H1 (cell line): ENCODE measurements at regions not wholly inside any gene's neighbourhood (a gene's known extent, or its start where the extent isn't known, plus 50 kb on each side); places are given as distances from the start of the nearest gene placed in this dataset.

Source experiments
- CTCF ChIA-PET: fragments of 300-600 bp; sonication (Branson Sonifier 250); formaldehyde crosslinking; loops from one replicate; lab custom pipeline; 2021; ENCODE audit not compliant: partially characterized antibody; lab: Charles Lee
- POLR2A ChIA-PET: fragments of 300-600 bp; sonication (Branson Sonifier 250); formaldehyde crosslinking; loops from one replicate; lab custom pipeline; 2021; ENCODE audit warnings: inconsistent platforms; ENCODE audit not compliant: partially characterized antibody; lab: Charles Lee
- DNase-seq, 2 experiments: peaks; one replicate each; pipeline versions ENCODE4 v3.0.0 to v3.0.0-alpha.2; 2010 to 2022; ENCODE audit warnings: low spot score in 2 of 2, low read depth in 1 of 2, mixed read lengths in 1 of 2
- FAIRE-seq: peaks from 2 replicates; lab custom pipeline; 2011; peaks lifted over from hg19 to GRCh38; lab: Jason Lieb, UNC
- H2AFZ ChIP-seq: 2 replicates; pipeline ENCODE4 v1.8.1; 2012; ENCODE audit warnings: low read length, inconsistent platforms
- H2AK5ac ChIP-seq: 2 replicates; pipeline ENCODE4 v1.6.1; 2013; ENCODE audit warnings: low read depth, low read length
- H2BK120ac ChIP-seq: replicated peaks from 2 replicates; pipeline ENCODE3; 2013; ENCODE audit warnings: low read depth, low read length, inconsistent platforms
- H2BK12ac ChIP-seq: 2 replicates; pipeline ENCODE4 v1.6.1; 2013; ENCODE audit warnings: low read depth, low read length
- H2BK15ac ChIP-seq: 2 replicates; pipeline ENCODE4 v1.6.1; 2013; ENCODE audit warnings: low read length
- H2BK20ac ChIP-seq: 2 replicates; pipeline ENCODE4 v1.6.1; 2013; ENCODE audit warnings: low read length
- H2BK5ac ChIP-seq: 2 replicates; pipeline ENCODE4 v1.6.1; 2013; ENCODE audit warnings: low read depth, low read length
- H3K14ac ChIP-seq: 2 replicates; pipeline ENCODE4 v1.6.1; 2013; ENCODE audit warnings: inconsistent platforms; ENCODE audit not compliant: insufficient read length
- H3K18ac ChIP-seq: 2 replicates; pipeline ENCODE4 v1.6.1; 2013; ENCODE audit warnings: low read length; ENCODE audit errors: extremely low read depth
- H3K23ac ChIP-seq: 2 replicates; pipeline ENCODE4 v1.6.1; 2013; ENCODE audit warnings: inconsistent platforms; ENCODE audit not compliant: insufficient read length
- H3K23me2 ChIP-seq: 2 replicates; pipeline ENCODE4 v1.6.1; 2013; ENCODE audit warnings: low read depth, low read length
- H3K27ac ChIP-seq: 2 replicates; pipeline ENCODE4 v1.6.1; 2011; ENCODE audit warnings: low read depth, low read length, inconsistent platforms
- H3K27me3 ChIP-seq, 4 experiments: replicated peaks in 1 of 4; 1 replicate in 1 of 4; 2 replicates in 3 of 4; pipeline versions ENCODE4 v1.6.1 to v1.8.1; 2011 to 2013; ENCODE audit warnings: low read length in 3 of 4, mild to moderate bottlenecking in 3 of 4, inconsistent platforms in 2 of 4, mixed read lengths in 2 of 4, moderate library complexity in 1 of 4; ENCODE audit not compliant: control insufficient read depth in 3 of 4, insufficient read depth in 3 of 4; ENCODE audit errors: extremely low read depth in 1 of 4
- H3K36me3 ChIP-seq, 4 experiments: 2 replicates each; pipeline versions ENCODE4 v1.6.1 to v1.8.1; 2011 to 2013; ENCODE audit warnings: mild to moderate bottlenecking in 4 of 4, low read length in 3 of 4, moderate library complexity in 2 of 4, control low read depth in 1 of 4, inconsistent platforms in 1 of 4; ENCODE audit not compliant: insufficient read depth in 4 of 4, control insufficient read depth in 2 of 4
- H3K4ac ChIP-seq: replicated peaks from 2 replicates; pipeline ENCODE3; 2013; ENCODE audit warnings: low read length, low read depth, mixed read lengths, inconsistent platforms; ENCODE audit not compliant: insufficient read length
- H3K4me1 ChIP-seq, 4 experiments: replicated peaks in 1 of 4; 1 replicate in 1 of 4; 2 replicates in 3 of 4; pipeline versions ENCODE4 v1.6.1 to v1.8.1; 2011 to 2013; ENCODE audit warnings: low read length in 3 of 4, inconsistent platforms in 2 of 4, mixed read lengths in 1 of 4; ENCODE audit not compliant: insufficient read depth in 4 of 4, control insufficient read depth in 3 of 4
- H3K4me2 ChIP-seq, 2 experiments: 2 replicates each; pipeline versions ENCODE4 v1.6.1 to v1.8.1; 2011 to 2013; ENCODE audit warnings: low read depth in 2 of 2, low read length in 2 of 2, control low read depth in 1 of 2, inconsistent platforms in 1 of 2, mild to moderate bottlenecking in 1 of 2; ENCODE audit not compliant: insufficient read depth in 1 of 2
- H3K4me3 ChIP-seq, 4 experiments: fragments of 200-600, 300-600 bp in 1 of 4; sonication (generic), shearing (Covaris generic), sonication (Bioruptor Twin) in 1 of 4; 2 replicates each; pipeline versions ENCODE4 v1.5.1 to v1.8.1; 2011 to 2016; ENCODE audit warnings: low read length in 4 of 4, low read depth in 3 of 4, control low read depth in 2 of 4, inconsistent platforms in 2 of 4, mild to moderate bottlenecking in 2 of 4, mixed read lengths in 1 of 4, moderate library complexity in 1 of 4; ENCODE audit not compliant: insufficient read depth in 2 of 4; ENCODE audit errors: extremely low read depth in 1 of 4
- H3K56ac ChIP-seq: replicated peaks from 2 replicates; pipeline ENCODE3; 2013; ENCODE audit warnings: low read depth, mild to moderate bottlenecking, mixed read lengths, low read length, inconsistent platforms; ENCODE audit not compliant: insufficient read length
- H3K79me1 ChIP-seq: 2 replicates; pipeline ENCODE4 v1.6.1; 2013; ENCODE audit warnings: low read depth, low read length, control low read depth
- H3K79me2 ChIP-seq, 2 experiments: 2 replicates each; pipeline versions ENCODE4 v1.6.1 to v1.8.1; 2012 to 2013; ENCODE audit warnings: low read length in 2 of 2, mild to moderate bottlenecking in 2 of 2, inconsistent platforms in 1 of 2; ENCODE audit not compliant: insufficient read depth in 2 of 2, control insufficient read depth in 1 of 2
- H3K9ac ChIP-seq, 4 experiments: replicated peaks in 1 of 4; 1 replicate in 1 of 4; 2 replicates in 3 of 4; pipeline versions ENCODE4 v1.6.1 to v1.8.1; 2011 to 2013; ENCODE audit warnings: low read depth in 3 of 4, low read length in 3 of 4, control low read depth in 2 of 4, mild to moderate bottlenecking in 2 of 4, moderate library complexity in 2 of 4, inconsistent platforms in 1 of 4; ENCODE audit errors: extremely low read depth in 1 of 4
- H3K9me3 ChIP-seq, 2 experiments: 2 replicates each; pipeline versions ENCODE4 v1.6.1 to v1.8.1; 2012 to 2013; ENCODE audit warnings: mild to moderate bottlenecking in 2 of 2, moderate library complexity in 2 of 2, control low read depth in 1 of 2, inconsistent platforms in 1 of 2, low read depth in 1 of 2, low read length in 1 of 2, mixed read lengths in 1 of 2; ENCODE audit not compliant: insufficient read depth in 2 of 2
- H4K20me1 ChIP-seq, 2 experiments: replicated peaks in 1 of 2; 2 replicates each; pipeline versions ENCODE3 to v1.8.1; 2011 to 2013; ENCODE audit warnings: inconsistent platforms in 2 of 2, low read length in 2 of 2, mild to moderate bottlenecking in 1 of 2; ENCODE audit not compliant: insufficient read depth in 2 of 2, control insufficient read depth in 1 of 2
- H4K5ac ChIP-seq: 2 replicates; pipeline ENCODE4 v1.6.1; 2013; ENCODE audit warnings: low read length, low read depth, mixed read lengths, inconsistent platforms; ENCODE audit not compliant: insufficient read length
- H4K8ac ChIP-seq: 2 replicates; pipeline ENCODE4 v1.8.0; 2013; ENCODE audit warnings: mild to moderate bottlenecking, moderate library complexity, low read length, inconsistent platforms; ENCODE audit not compliant: insufficient read depth; ENCODE audit errors: extremely low read depth
- H4K91ac ChIP-seq: replicated peaks from 2 replicates; pipeline ENCODE3; 2013; ENCODE audit warnings: low read length, mixed read lengths, inconsistent platforms; ENCODE audit not compliant: insufficient read length
- CBX8 ChIP-seq: fragments of 300-800, 300-1000 bp; sonication (generic); IDR thresholded peaks from 2 replicates; pipeline ENCODE4 v1.7.1; 2016; ENCODE audit warnings: low read depth, low read length, borderline replicate concordance
- JUN ChIP-seq: IDR thresholded peaks from 2 replicates; pipeline ENCODE4 v1.6.1; 2011; ENCODE audit warnings: low read depth, mild to moderate bottlenecking, improper control_type of control experiment, low read length
- POLR2AphosphoS5 ChIP-seq: IDR thresholded peaks from 2 replicates; pipeline ENCODE4 v1.6.1; 2011; ENCODE audit warnings: low read depth, low read length
- RAD21 ChIP-seq, 2 experiments: IDR thresholded peaks in 1 of 2; conservative IDR thresholded peaks in 1 of 2; 2 replicates each; pipeline ENCODE4 v1.6.1; 2011; ENCODE audit warnings: low read depth in 2 of 2, low read length in 2 of 2, improper control_type of control experiment in 1 of 2, inconsistent platforms in 1 of 2, mild to moderate bottlenecking in 1 of 2, moderate library complexity in 1 of 2
- RNF2 ChIP-seq: fragments of 200-900, 300-1000 bp; sonication (generic); IDR thresholded peaks from 2 replicates; pipeline ENCODE4 v1.7.1; 2016; ENCODE audit warnings: borderline replicate concordance, low read depth, mild to moderate bottlenecking, antibody characterized with exemption, low read length; ENCODE audit not compliant: poor library complexity, severe bottlenecking; ENCODE audit errors: missing control alignments
- SUZ12 ChIP-seq: fragments of 200-600 bp; sonication (generic); IDR thresholded peaks from 2 replicates; pipeline ENCODE4 v1.6.1; 2012; ENCODE audit warnings: mild to moderate bottlenecking, inconsistent platforms, low read length, moderate library complexity, mixed read lengths
- TAF1 ChIP-seq: IDR thresholded peaks from 2 replicates; pipeline ENCODE4 v1.6.1; 2011; ENCODE audit warnings: mild to moderate bottlenecking, low read depth, low read length
- WGBS, 2 experiments: shearing (Covaris generic) in 1 of 2; methylation state at CpG; one replicate each; pipeline versions ENCODE4 v1.1.6 to v1.1.7; 2013 to 2015; ENCODE audit warnings: low lambda C conversion rate in 2 of 2, mixed read lengths in 2 of 2, inconsistent platforms in 1 of 2, low coverage in 1 of 2, missing lambda C conversion rate in 1 of 2; ENCODE audit not compliant: insufficient replicate concordance in 2 of 2, insufficient coverage in 1 of 2, insufficient read length in 1 of 2; ENCODE audit errors: extremely low coverage in 1 of 2, missing lambda C conversion rate in 1 of 2; 5-methylcytosine and 5-hydroxymethylcytosine counted together
- TF ChIP-seq, protein P1 (sequence below), 3 experiments: IDR thresholded peaks; 1 replicate in 2 of 3; 2 replicates in 1 of 3; pipeline versions ENCODE4 v1.5.1 to v1.6.1; 2011; ENCODE audit warnings: low read length in 3 of 3, mild to moderate bottlenecking in 3 of 3, inconsistent platforms in 2 of 3, low read depth in 1 of 3, moderate library complexity in 1 of 3; ENCODE audit not compliant: insufficient read depth in 1 of 3; ENCODE audit errors: control extremely low read depth in 1 of 3
- TF ChIP-seq, protein P2 (sequence below): IDR thresholded peaks from 2 replicates; pipeline ENCODE4 v1.6.1; 2012; ENCODE audit warnings: inconsistent platforms

DNA sequence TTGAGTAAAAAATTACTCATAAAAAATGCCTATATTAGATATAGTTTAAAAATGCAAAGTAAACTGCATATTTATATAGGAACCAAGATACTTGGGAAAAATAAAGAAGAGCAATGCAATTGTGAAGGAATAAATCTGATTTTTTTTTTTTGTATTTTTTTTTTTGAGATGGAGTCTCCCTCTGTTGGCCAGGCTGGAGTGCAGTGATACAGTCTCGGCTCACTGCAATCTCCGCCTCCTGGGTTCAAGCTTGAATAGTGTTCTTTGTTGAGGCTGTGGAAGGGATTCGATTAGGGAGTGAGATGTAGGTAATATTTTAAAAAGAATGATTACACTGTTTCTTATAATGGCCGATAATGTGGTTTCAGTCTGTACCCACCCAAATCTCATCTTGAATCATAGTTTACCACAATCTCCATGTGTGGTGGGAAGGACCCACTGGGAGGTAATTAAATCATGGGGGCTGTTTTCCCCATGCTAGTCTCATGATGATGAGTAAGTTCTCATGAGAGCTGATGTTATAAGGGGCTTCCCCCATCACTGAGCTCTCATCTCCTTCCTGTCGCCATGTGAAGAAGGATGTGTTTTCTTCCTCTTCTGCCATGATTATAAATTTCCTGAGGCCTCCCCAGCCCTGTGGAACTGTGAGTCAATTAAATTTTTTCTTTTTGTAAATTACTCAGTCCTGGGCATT lies 1765.9 kb downstream of the PLA2G4A start:
- no peak for TF ChIP-seq SUZ12
- TF ChIP-seq POLR2AphosphoS5: no peak
- TF ChIP-seq, protein P1, sequence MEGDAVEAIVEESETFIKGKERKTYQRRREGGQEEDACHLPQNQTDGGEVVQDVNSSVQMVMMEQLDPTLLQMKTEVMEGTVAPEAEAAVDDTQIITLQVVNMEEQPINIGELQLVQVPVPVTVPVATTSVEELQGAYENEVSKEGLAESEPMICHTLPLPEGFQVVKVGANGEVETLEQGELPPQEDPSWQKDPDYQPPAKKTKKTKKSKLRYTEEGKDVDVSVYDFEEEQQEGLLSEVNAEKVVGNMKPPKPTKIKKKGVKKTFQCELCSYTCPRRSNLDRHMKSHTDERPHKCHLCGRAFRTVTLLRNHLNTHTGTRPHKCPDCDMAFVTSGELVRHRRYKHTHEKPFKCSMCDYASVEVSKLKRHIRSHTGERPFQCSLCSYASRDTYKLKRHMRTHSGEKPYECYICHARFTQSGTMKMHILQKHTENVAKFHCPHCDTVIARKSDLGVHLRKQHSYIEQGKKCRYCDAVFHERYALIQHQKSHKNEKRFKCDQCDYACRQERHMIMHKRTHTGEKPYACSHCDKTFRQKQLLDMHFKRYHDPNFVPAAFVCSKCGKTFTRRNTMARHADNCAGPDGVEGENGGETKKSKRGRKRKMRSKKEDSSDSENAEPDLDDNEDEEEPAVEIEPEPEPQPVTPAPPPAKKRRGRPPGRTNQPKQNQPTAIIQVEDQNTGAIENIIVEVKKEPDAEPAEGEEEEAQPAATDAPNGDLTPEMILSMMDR (IDR thresholded peaks at IDR 0.05; ENCODE audit: control extremely low read depth in 1 of 3, insufficient read depth in 1 of 3, low read depth in 1 of 3, low read length in 3 of 3): peak in 2 of 3 experiments; percentile 14 to 27; a peak in 2 of 4 replicates
- TF ChIP-seq RAD21 (IDR thresholded peaks at IDR 0.05 in 1 of 2, conservative IDR thresholded peaks at IDR 0.05 in 1 of 2; ENCODE audit: low read depth in 2 of 2, low read length in 2 of 2): peak; percentile 24 to 42; a peak in 3 of 4 replicates
- no peak for TF ChIP-seq RNF2
- no peak for TF ChIP-seq TAF1
- TF ChIP-seq, protein P2, sequence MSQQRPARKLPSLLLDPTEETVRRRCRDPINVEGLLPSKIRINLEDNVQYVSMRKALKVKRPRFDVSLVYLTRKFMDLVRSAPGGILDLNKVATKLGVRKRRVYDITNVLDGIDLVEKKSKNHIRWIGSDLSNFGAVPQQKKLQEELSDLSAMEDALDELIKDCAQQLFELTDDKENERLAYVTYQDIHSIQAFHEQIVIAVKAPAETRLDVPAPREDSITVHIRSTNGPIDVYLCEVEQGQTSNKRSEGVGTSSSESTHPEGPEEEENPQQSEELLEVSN: no peak
- TF ChIP-seq CBX8: no peak
- no peak for TF ChIP-seq JUN
- no peak overlapping the region for H3K27ac ChIP-seq
- no peaks in the 10 kb centered on the region for H3K27me3 ChIP-seq
- H3K9me3 ChIP-seq: no peaks in the 10 kb centered on the region
- H3K23ac ChIP-seq: no peak overlapping the region
- H3K79me2 ChIP-seq: no peaks in the 10 kb centered on the region
- no peak overlapping the region for H4K91ac ChIP-seq
- H2BK12ac ChIP-seq: no peak overlapping the region
- H3K79me1 ChIP-seq: no peaks in the 10 kb centered on the region
- H2BK15ac ChIP-seq: no peak overlapping the region
- H3K4me2 ChIP-seq: no peak overlapping the region
- no peak overlapping the region for H2BK5ac ChIP-seq
- DNase-seq (no peak), FAIRE-seq (no peak)
- H2BK120ac ChIP-seq: no peak overlapping the region
- POLR2A ChIA-PET: no interaction called here
- H3K9ac ChIP-seq: no peak overlapping the region
- no peaks in the 10 kb centered on the region for H3K4me1 ChIP-seq
- no peak overlapping the region for H2BK20ac ChIP-seq
- H3K18ac ChIP-seq: no peak overlapping the region
- H3K14ac ChIP-seq: no peak overlapping the region
- H3K4me3 ChIP-seq: no peak overlapping the region
- no peak overlapping the region for H2AFZ ChIP-seq
- no peak overlapping the region for H3K56ac ChIP-seq
- no peaks in the 10 kb centered on the region for H4K20me1 ChIP-seq
- no peak overlapping the region for H4K5ac ChIP-seq
- no peaks in the 10 kb centered on the region for H3K36me3 ChIP-seq
- CTCF ChIA-PET: interaction anchor here (0.6 to 1.5 kb wide), 14 partner anchors 8 to 1540 kb away, joined by 3 to 7 read pairs (median 3); no protein-coding TSS in a partner anchor
- no peak overlapping the region for H2AK5ac ChIP-seq
- 83% methylated on average over 5 of the region's 5 CpGs; no CpG with 5 or more reads in 1 of the 2 experiments for WGBS, 2 experiments
- H3K4ac ChIP-seq: no peak overlapping the region
- no peak overlapping the region for H4K8ac ChIP-seq
- H3K23me2 ChIP-seq: no peaks in the 10 kb centered on the region
